ENCODE measurements at regions not wholly inside any gene's neighbourhood (a gene's known extent, or its start where the extent isn't known, plus 50 kb on each side); places are given as distances from the start of the nearest gene placed in this dataset.

DNA sequence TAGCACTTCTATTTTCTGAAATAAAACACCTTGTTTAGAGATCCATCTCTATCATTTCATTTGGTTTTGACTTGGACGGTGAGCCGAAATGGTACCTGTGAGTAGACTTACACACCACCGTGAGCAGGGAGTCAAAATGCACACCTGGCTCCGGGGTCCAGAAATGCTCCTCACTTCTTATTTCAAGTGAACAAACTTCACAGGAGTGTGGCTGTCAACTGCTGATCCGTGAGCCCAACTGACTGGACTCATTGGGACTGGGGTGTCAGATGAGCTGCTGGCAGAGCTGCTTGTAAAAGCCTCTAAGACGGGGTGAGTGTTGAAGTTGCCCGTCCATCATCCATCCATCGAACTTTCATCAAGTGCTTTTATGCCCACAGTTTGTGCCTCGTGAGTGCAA, 435.5 kb downstream of the GLRX3 start:
- no peak for DNase-seq

GRCh38 chr10:130573446-130573845, 437.3 kb downstream of the GLRX3 start:
- no peak for DNase-seq

- DNase-seq, result no peak
These were observed 439.6 kb downstream of the GLRX3 start for GRCh38 chr10:130575756-130576285.

DNA sequence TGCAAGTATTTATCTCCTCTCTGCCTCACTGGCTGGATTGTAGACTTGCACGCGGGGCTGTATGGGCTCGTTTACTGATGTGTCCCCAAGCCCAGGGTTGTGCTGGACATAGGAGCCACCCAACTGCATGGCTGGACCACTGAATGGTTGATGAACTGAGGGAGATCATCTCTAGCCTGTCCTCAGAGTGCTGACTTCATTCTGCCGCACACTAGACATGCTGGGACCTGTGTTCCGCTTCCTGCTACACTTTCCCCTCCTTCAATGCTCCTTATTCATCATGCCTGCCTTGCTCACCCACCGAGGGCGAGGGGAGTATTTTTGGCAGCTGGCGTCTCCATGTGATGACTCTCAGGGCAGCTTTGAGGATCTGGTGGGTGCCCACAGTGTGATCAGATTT, 440.2 kb downstream of the GLRX3 start:
- no peak for DNase-seq

DNA sequence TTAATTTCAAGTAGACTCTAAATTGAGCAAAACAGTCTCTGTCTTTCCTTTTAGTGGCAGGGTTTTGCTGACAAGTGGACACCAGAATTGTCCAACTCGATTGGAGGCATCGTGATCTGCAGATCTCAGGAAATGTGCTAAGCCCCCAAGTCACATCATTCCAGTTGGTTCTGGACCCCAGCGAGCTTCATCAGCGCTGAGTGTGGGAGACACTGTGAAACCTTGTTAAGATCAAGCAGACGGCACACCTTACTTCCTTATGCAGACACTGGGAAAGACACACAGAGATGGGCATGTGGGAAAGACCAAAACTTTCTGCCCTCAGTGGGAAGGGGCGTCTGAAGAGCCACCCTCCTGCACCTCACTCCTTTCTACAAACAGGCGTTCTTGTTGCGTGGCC, 440.8 kb downstream of the GLRX3 start:
- no peak for DNase-seq

GRCh38 chr10:130578532-130579289, 442.5 kb downstream of the GLRX3 start:
- no peak for DNase-seq

GRCh38 chr10:130579913-130580312, 443.7 kb downstream of the GLRX3 start:
- DNase-seq, result no peak

GRCh38 chr10:130580975-130581374, 444.8 kb downstream of the GLRX3 start:
- no peak for DNase-seq

- no peak for DNase-seq
These were observed 451.5 kb downstream of the GLRX3 start for GRCh38 chr10:130587718-130588117.

DNA sequence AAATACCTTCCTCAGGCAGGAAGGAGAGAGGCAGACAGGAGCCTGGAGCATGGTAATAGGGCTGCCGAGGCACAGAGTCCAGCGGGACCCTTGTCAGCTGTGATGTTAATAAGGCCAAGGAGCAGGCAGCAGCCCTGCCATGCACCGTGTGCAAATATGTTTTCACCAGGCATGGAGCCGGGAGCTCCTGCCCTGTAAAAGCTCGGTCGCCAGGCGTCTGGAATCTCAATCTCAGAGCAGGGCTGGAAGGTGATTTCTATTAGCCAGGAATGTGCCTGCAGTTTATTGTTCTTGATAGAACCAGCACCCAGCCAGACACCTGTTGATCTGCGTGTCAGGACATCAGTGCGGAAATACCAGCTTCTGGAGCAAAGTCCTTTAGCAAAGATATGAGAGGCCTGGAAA, 469.8 kb downstream of the GLRX3 start:
- DNase-seq, result no peak

DNA sequence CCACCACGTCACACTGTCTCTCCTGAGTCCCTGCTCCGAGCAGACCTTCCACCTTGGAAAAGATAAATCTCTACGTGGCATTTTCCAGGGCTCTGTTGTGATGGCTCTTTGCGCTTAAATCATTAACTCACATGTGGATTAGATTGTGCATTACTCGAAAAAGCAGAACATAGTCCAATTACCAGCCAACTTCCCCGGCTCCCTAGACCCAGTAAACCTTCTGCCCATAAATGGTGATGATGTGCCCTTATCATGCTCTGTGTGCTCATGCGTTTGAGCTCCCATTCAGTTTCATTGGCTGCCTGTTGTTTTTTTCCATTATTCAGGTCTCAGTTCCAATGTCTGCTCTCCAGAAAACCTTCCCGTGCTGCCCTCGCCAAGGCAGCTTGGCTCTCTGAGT, 471.2 kb downstream of the GLRX3 start:
- no peak for DNase-seq

DNA sequence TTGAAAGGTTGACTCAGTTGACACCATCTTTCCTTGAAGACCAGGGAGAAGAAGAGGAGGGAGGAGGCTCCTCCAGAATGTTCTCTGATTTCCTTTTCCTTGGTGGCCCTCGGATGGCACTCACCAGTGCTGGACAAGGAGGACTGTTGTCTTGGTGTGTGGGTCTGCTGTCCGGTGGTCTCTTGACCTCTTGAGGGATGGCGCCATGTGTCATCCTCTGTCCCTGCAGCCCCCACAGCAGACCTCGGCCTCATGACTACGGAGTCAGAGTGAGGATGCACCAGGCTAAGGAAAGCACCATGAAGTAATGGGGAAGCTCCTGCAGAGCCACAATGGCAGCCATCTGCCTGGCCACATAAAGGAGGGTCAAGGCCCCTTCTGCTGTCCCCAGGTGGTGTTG, 475.0 kb downstream of the GLRX3 start:
- no peak for DNase-seq

DNA sequence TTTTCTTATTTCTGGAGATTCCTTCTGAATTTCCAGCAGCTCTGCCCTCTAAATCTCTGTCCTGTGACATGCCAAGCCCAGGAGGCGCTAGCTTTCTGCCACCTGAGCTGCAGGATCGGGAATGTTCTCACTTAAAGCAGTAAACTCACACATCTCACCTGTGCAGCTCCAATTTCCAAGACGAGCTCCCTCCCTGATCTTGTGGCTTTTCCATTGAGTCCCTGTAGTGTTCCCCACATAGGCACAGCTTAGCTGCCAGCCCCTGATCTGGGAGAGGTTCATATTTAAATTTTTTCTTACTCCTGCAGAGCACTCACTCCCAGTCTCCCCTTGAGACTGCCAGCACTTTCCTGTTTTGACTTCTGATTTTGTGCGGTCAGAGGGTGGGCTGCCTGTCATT, 479.3 kb downstream of the GLRX3 start:
- no peak for DNase-seq

DNA sequence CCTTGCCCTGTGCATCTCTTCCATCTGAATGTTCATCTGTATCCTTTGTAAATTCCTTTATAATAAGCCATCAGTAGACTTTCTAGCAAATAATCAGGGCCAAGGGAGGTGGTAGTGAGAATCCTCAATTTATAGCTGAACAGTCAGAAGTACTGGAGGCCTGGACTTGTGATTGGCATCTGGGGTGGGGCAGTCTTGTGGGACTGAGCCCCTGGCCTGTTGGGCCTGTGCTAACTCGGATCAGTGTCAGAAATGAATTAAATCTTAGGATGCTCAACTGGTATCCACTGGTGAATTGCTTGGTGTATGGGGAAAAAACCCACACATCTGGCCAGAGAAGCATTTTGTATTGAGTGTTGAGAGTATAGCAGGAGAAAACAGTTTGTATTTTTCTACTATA, 481.8 kb downstream of the GLRX3 start:
- DNase-seq, result no peak

DNA sequence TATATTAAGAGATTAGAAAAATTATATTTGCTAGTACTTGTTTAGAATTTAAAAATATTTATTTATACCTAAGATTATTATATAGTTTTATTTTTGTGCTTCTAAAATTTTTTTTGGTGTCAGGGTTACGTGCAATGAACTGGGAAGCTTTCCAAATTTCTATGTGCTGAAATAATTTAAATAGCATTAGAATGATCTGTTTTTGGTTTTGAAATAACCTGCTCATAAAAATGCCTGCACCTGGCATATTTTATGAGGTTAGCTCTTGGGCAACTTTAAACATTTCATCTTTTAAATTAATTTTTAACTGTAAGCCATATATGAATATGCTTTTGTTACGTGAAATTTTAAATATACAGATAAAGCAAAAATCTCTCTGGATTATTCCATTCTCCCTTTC, 482.5 kb downstream of the GLRX3 start:
- DNase-seq, result no peak

DNA sequence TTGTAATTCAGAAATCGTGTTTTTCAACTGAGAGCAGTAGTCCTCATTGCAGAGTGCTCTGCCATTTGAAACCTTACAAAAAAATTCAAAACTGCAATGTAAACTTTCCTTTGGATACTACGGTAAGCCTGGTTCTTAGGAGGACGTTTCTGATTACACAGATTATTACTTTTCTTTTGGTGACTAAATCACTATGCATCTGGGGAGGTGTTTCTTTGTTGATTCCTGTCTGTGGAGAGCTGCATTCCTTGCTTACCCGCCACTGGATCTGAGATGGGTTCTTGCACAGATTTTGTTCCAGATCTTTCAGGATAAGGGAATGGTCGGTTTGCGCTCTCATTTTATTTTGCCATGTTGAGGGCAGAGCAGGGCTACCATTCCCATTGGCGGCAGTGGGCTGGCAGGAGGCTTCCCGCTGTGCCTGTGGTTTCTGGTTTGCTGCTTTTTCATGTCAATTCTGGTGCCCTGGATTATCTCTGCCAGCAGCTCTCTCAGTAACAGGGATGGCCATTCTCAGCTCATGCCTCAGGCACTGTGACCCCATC, 485.1 kb downstream of the GLRX3 start:
- DNase-seq, result no peak

DNA sequence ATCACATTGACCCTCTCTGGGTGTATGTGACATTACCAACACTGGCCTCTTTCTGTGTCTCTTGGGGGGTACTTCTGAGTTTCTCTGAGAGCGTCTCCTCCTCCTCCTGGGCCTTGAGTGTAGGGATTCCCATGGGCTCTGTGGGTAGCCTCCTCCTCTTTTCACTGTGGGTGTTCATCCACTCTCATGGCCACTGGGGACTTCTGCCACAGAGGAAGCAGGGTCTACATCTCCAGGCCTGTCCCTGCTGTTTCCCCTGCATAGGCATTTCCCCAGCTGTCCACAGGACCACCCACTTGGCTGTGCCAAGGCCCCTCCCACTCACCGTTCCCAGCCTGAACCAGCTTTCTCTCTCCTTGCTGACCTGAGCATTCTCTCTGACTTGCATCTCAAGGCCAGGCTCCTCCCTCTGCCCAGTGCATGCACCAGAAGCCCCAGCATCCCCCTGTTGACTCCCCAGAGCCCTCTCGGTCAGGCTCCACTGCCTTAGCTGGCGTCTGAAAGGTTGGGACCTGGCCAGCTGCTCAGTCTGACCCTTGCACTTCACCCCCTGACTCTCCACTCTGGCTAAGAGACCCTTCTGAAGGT, 487.6 kb downstream of the GLRX3 start:
- no peak for DNase-seq

DNA sequence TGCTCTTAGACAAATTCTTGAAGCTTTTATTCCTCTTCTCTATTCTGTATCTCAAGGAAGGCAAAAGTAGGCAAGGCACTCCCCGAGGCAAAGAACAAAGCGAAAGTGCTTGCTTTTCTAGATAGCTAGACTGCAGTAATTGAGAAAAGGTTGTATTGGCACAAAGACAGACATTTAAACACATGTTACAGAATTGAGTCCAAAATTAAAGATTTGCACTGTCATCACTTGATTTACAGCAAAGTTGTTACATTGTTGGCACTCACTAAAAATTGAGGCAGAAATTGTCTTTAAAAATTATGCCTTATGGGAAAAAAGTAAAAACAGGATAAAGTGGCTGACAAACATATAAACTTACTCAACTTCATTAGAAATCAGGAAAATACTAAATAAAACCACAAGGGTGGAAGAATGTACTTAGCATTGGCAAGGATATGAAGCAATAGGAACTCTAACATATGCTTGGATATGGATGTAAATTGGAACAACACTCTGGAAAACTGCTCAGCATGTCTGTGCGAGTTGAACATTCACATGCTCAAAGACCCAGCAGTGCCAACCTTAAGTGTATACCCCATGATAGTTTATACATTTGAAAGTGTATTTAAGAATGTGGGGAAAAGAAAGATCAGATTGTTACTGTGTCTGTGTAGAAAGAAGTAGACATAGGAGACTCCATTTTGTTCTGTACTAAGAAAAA, 491.3 kb downstream of the GLRX3 start:
- no peak for DNase-seq

- no peak for DNase-seq
These were observed 493.9 kb downstream of the GLRX3 start for GRCh38 chr10:130630135-130630534.

DNA sequence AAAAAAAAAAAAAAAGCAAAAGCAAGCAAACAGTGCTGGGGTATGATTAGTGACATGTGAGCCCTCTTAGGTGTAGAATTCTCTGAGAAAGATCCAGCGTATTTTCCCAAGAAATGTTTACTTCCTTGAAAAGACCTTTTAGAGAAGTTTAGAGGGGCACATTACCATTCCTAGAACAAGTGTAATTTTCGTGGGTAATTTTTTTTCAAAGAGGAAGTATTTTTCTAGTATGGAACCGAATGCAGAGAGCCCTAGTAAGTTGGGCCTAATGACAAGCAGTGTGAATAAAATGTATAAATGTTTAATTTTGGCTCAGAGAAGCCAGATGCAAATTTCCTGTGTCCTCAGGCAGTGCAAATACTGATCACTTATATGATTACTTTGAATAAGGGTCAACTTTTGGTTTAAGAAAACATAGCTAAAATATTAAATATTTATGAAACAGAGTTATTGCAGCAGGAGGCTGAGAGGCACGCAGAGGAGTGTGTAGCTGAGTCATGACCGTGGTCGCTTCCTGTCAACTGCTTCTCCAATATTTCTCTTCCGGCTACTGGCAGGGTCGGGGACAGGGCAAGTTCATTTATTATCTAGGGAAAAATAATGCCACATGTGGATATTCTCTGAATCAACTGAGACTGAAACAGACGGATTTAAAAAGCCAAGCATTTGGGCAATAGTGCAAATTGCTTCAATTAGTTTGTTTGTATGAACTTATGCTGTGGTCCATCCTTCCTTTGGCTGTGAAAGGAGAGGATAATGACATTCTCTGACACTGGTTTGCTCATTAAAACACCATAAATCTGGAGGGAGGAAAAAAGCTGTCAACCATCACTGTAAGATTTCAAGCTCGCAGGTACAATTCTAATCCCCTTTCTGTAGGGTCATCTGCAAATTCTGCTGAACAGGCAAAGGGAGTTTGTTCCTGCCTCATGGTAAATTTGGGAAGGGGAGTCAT, 495.2 kb downstream of the GLRX3 start:
- DNase-seq, result no peak

GRCh38 chr10:130634816-130635215, 498.6 kb downstream of the GLRX3 start:
- no peak for DNase-seq

- DNase-seq, result no peak
These were observed 499.3 kb downstream of the GLRX3 start for GRCh38 chr10:130635528-130635927.
